HepG2 (cell line): ENCODE measurements at regions not wholly inside any gene's neighbourhood (a gene's known extent, or its start where the extent isn't known, plus 50 kb on each side); places are given as distances from the start of the nearest gene placed in this dataset.

ENCODE experiments used
- ARID2 ChIP-seq: sonication (generic); formaldehyde crosslinking; IDR thresholded peaks from 2 replicates; pipeline ENCODE4 v1.8.1; 2022; ENCODE audit warnings: mild to moderate bottlenecking, missing genetic modification reagents, borderline replicate concordance
- ARNT2 ChIP-seq: sonication (generic); formaldehyde crosslinking; IDR thresholded peaks from 2 replicates; pipeline ENCODE4 v1.8.0; 2022; ENCODE audit warnings: mild to moderate bottlenecking, low read depth, missing genetic modification reagents, moderate library complexity
- ELK4 ChIP-seq: sonication (generic); formaldehyde crosslinking; IDR thresholded peaks from 2 replicates; pipeline ENCODE4 v1.9.0; 2021; ENCODE audit warnings: missing genetic modification reagents, borderline replicate concordance
- GPN1 ChIP-seq: sonication (generic); formaldehyde crosslinking; IDR thresholded peaks from 2 replicates; pipeline ENCODE4 v1.5.1; 2020; ENCODE audit warnings: missing genetic modification reagents, borderline replicate concordance
- POLR2A ChIP-seq, 2 experiments: IDR thresholded peaks; 2 replicates each; pipeline ENCODE4 v1.6.1; 2011; ENCODE audit warnings: low read depth in 2 of 2, low read length in 2 of 2, mild to moderate bottlenecking in 1 of 2, moderate library complexity in 1 of 2; ENCODE audit not compliant: insufficient read depth in 1 of 2
- RXRA ChIP-seq: sonication (generic); formaldehyde crosslinking; IDR thresholded peaks from 2 replicates; pipeline ENCODE4 v1.5.1; 2020; ENCODE audit warnings: missing genetic modification reagents
- TCF7 ChIP-seq: sonication (generic); IDR thresholded peaks from 2 replicates; pipeline ENCODE4 v1.6.1; 2016; ENCODE audit warnings: antibody characterized with exemption, low read depth
- ZBTB1 ChIP-seq: sonication (generic); formaldehyde crosslinking; IDR thresholded peaks from 2 replicates; pipeline ENCODE4 v1.4.0; 2020; ENCODE audit warnings: missing genetic modification reagents, borderline replicate concordance
- ZNF652 ChIP-seq: IDR thresholded peaks from 2 replicates; pipeline ENCODE4 v1.6.1; 2016; ENCODE audit warnings: low read depth, borderline replicate concordance
- TF ChIP-seq, protein P1 (sequence below): sonication (generic); formaldehyde crosslinking; IDR thresholded peaks from 2 replicates; pipeline ENCODE4 v1.4.0; 2020; ENCODE audit warnings: missing genetic modification reagents, borderline replicate concordance
- TF ChIP-seq, protein P2 (sequence below): sonication (generic); formaldehyde crosslinking; IDR thresholded peaks from 2 replicates; pipeline ENCODE4 v1.4.0; 2020; ENCODE audit warnings: missing genetic modification reagents
- TF ChIP-seq, protein P3 (sequence below): sonication (generic); formaldehyde crosslinking; IDR thresholded peaks from 2 replicates; pipeline ENCODE4 v1.4.0; 2020; ENCODE audit warnings: missing genetic modification reagents, borderline replicate concordance
- TF ChIP-seq, protein P4 (sequence below): sonication (generic); formaldehyde crosslinking; IDR thresholded peaks from 2 replicates; pipeline ENCODE4 v1.4.0; 2020; ENCODE audit warnings: missing genetic modification reagents
- TF ChIP-seq, protein P5 (sequence below): conservative IDR thresholded peaks from 2 replicates; pipeline ENCODE4 v1.6.1; 2018; ENCODE audit warnings: missing genetic modification reagents

- TF ChIP-seq ZNF652 (CRISPR knock-in tag), result peak; percentile 47; the same call in 1 of the 2 replicates
- TF ChIP-seq ARID2 (CRISPR knock-in tag), result no peak
- no peak for TF ChIP-seq GPN1 (CRISPR knock-in tag)
- TF ChIP-seq, protein P1, sequence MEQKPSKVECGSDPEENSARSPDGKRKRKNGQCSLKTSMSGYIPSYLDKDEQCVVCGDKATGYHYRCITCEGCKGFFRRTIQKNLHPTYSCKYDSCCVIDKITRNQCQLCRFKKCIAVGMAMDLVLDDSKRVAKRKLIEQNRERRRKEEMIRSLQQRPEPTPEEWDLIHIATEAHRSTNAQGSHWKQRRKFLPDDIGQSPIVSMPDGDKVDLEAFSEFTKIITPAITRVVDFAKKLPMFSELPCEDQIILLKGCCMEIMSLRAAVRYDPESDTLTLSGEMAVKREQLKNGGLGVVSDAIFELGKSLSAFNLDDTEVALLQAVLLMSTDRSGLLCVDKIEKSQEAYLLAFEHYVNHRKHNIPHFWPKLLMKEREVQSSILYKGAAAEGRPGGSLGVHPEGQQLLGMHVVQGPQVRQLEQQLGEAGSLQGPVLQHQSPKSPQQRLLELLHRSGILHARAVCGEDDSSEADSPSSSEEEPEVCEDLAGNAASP, result peak; percentile 87; the same call in 1 of the 2 replicates
- peak; percentile 93 for TF ChIP-seq TCF7
- TF ChIP-seq POLR2A (IDR thresholded peaks at IDR 0.05; ENCODE audit: insufficient read depth in 1 of 2, low read depth in 2 of 2, low read length in 2 of 2), result peak in 1 of 2 experiments; percentile 40; a peak in 1 of 4 replicates
- TF ChIP-seq, protein P2, sequence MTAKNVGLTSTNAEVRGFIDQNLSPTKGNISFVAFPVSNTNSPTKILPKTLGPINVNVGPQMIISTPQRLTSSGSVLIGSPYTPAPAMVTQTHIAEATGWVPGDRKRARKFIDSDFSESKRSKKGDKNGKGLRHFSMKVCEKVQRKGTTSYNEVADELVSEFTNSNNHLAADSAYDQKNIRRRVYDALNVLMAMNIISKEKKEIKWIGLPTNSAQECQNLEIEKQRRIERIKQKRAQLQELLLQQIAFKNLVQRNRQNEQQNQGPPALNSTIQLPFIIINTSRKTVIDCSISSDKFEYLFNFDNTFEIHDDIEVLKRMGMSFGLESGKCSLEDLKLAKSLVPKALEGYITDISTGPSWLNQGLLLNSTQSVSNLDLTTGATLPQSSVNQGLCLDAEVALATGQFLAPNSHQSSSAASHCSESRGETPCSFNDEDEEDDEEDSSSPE (CRISPR knock-in tag), result peak; percentile 31
- TF ChIP-seq, protein P3, sequence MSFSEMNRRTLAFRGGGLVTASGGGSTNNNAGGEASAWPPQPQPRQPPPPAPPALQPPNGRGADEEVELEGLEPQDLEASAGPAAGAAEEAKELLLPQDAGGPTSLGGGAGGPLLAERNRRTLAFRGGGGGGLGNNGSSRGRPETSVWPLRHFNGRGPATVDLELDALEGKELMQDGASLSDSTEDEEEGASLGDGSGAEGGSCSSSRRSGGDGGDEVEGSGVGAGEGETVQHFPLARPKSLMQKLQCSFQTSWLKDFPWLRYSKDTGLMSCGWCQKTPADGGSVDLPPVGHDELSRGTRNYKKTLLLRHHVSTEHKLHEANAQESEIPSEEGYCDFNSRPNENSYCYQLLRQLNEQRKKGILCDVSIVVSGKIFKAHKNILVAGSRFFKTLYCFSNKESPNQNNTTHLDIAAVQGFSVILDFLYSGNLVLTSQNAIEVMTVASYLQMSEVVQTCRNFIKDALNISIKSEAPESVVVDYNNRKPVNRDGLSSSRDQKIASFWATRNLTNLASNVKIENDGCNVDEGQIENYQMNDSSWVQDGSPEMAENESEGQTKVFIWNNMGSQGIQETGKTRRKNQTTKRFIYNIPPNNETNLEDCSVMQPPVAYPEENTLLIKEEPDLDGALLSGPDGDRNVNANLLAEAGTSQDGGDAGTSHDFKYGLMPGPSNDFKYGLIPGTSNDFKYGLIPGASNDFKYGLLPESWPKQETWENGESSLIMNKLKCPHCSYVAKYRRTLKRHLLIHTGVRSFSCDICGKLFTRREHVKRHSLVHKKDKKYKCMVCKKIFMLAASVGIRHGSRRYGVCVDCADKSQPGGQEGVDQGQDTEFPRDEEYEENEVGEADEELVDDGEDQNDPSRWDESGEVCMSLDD (CRISPR knock-in tag), result peak; percentile 60; the same call in 1 of the 2 replicates
- TF ChIP-seq ZBTB1 (CRISPR knock-in tag), result no peak
- 0 out of 2 replicates have a peak, but pooled peaks have one; percentile 33 for TF ChIP-seq ARNT2
- TF ChIP-seq, protein P4, sequence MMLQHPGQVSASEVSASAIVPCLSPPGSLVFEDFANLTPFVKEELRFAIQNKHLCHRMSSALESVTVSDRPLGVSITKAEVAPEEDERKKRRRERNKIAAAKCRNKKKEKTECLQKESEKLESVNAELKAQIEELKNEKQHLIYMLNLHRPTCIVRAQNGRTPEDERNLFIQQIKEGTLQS (CRISPR knock-in tag), result peak; percentile 37; the same call in 1 of the 2 replicates
- no peak for TF ChIP-seq ELK4 (CRISPR knock-in tag)
- TF ChIP-seq RXRA, result peak; percentile 87; the same call in 1 of the 2 replicates
- TF ChIP-seq, protein P5, sequence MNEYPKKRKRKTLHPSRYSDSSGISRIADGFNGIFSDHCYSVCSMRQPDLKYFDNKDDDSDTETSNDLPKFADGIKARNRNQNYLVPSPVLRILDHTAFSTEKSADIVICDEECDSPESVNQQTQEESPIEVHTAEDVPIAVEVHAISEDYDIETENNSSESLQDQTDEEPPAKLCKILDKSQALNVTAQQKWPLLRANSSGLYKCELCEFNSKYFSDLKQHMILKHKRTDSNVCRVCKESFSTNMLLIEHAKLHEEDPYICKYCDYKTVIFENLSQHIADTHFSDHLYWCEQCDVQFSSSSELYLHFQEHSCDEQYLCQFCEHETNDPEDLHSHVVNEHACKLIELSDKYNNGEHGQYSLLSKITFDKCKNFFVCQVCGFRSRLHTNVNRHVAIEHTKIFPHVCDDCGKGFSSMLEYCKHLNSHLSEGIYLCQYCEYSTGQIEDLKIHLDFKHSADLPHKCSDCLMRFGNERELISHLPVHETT, result no peak
Measured at GRCh38 chr12:115421796-115422709, 738.1 kb upstream of the TBX3 start.
